HCT116 (cell line): ENCODE measurements at regions not wholly inside any gene's neighbourhood (a gene's known extent, or its start where the extent isn't known, plus 50 kb on each side); places are given as distances from the start of the nearest gene placed in this dataset.

ENCODE experiments used
- ATAC-seq: fragments of 200-7000 bp; cut with Tn5 transposase; 2 replicates; pipeline ENCODE4 v1.9.1; 2020; ENCODE audit warnings: mild to moderate bottlenecking, moderate library complexity
- BruUV-seq: library from RNA; stranded (reverse); fragments of 400-500 nt; replicated peaks from 2 replicates; lab custom pipeline; 2021; lab: Mats Ljungman, UMichigan
- CTCF ChIA-PET: fragments of 300-600 bp; sonication (Branson Sonifier 250); formaldehyde crosslinking; loops from one replicate; lab custom pipeline; 2021; ENCODE audit warnings: antibody characterized with exemption; lab: Charles Lee
- POLR2A ChIA-PET: fragments of 300-600, 350-600 bp; sonication (Branson Sonifier 250); formaldehyde crosslinking; loops from one replicate; lab custom pipeline; 2021; ENCODE audit warnings: antibody characterized with exemption; lab: Charles Lee
- RAD21 ChIA-PET, 2 experiments: fragments of 300-600 bp; sonication (Branson Sonifier 250); formaldehyde crosslinking; loops; one replicate each; lab custom pipeline; 2023; ENCODE audit warnings: low total read pairs in 2 of 2; ENCODE audit not compliant: uncharacterized antibody in 2 of 2, unreplicated experiment in 2 of 2, low non-redundant PET in 1 of 2; lab: Charles Lee
- DNase-seq: peaks from one replicate; pipeline ENCODE4 v3.0.0-alpha.2; 2010; ENCODE audit warnings: low read depth, low spot score
- H2AFZ ChIP-seq: fragments of 200-600 bp; shearing (Covaris generic), sonication (generic); 2 replicates; pipeline ENCODE4 v1.6.1; 2017; ENCODE audit warnings: low read depth, mixed run types, mixed read lengths, antibody characterized with exemption, low read length; ENCODE audit not compliant: poor library complexity, severe bottlenecking
- H3K27ac ChIP-seq: 2 replicates; pipeline ENCODE4 v1.5.1; 2012; ENCODE audit warnings: low read depth, low read length
- H3K27me3 ChIP-seq: fragments of 200-600 bp; sonication (generic); 2 replicates; pipeline ENCODE4 v1.6.1; 2016; ENCODE audit warnings: mixed run types, low read length, mixed read lengths; ENCODE audit not compliant: insufficient read depth
- H3K36me3 ChIP-seq, 2 experiments: fragments of 200-500 bp in 1 of 2; fragments of 200-600 bp in 1 of 2; sonication (Bioruptor generic) in 1 of 2; sonication (generic) in 1 of 2; 2 replicates each; pipeline versions ENCODE4 v1.5.1 to v1.6.1; 2014 to 2016; ENCODE audit warnings: low read length in 2 of 2, inconsistent platforms in 1 of 2, mixed read lengths in 1 of 2, mixed run types in 1 of 2; ENCODE audit not compliant: insufficient read depth in 2 of 2, control insufficient read depth in 1 of 2
- H3K4me1 ChIP-seq, 2 experiments: fragments of 200-600 bp in 1 of 2; sonication (generic) in 1 of 2; 2 replicates each; pipeline versions ENCODE4 v1.5.1 to v1.6.1; 2012 to 2017; ENCODE audit warnings: low read length in 2 of 2, inconsistent platforms in 1 of 2, mild to moderate bottlenecking in 1 of 2, mixed read lengths in 1 of 2, mixed run types in 1 of 2, moderate library complexity in 1 of 2; ENCODE audit not compliant: insufficient read depth in 2 of 2, control insufficient read depth in 1 of 2
- H3K4me2 ChIP-seq: fragments of 200-600 bp; sonication (generic); 2 replicates; pipeline ENCODE4 v1.6.1; 2017; ENCODE audit warnings: mixed run types, low read length, mixed read lengths
- H3K4me3 ChIP-seq, 2 experiments: fragments of 200-600 bp in 1 of 2; sonication (generic) in 1 of 2; replicated peaks in 1 of 2; 2 replicates each; pipeline ENCODE4 v1.5.1; 2011 to 2016; ENCODE audit warnings: low read length in 2 of 2, control low read depth in 1 of 2, low read depth in 1 of 2, mild to moderate bottlenecking in 1 of 2, mixed read lengths in 1 of 2, mixed run types in 1 of 2
- H3K79me2 ChIP-seq: fragments of 200-600 bp; sonication (generic); 2 replicates; pipeline ENCODE4 v1.6.1; 2017; ENCODE audit warnings: mild to moderate bottlenecking, mixed run types, low read length, moderate library complexity, mixed read lengths; ENCODE audit not compliant: insufficient read depth
- H3K9ac ChIP-seq: fragments of 200-600 bp; sonication (generic); 2 replicates; pipeline ENCODE4 v1.6.1; 2016; ENCODE audit warnings: low read length, mixed read lengths
- H3K9me2 ChIP-seq: fragments of 200-600 bp; sonication (generic), shearing (Covaris generic); 2 replicates; pipeline ENCODE4 v1.6.1; 2017; ENCODE audit warnings: mixed run types, mild to moderate bottlenecking, moderate library complexity; ENCODE audit not compliant: insufficient read depth
- H3K9me3 ChIP-seq, 2 experiments: fragments of 200-500 bp in 1 of 2; fragments of 200-600 bp in 1 of 2; sonication (Bioruptor generic) in 1 of 2; sonication (generic) in 1 of 2; 2 replicates each; pipeline ENCODE4 v1.6.1; 2014 to 2017; ENCODE audit warnings: low read length in 2 of 2, mixed read lengths in 2 of 2, inconsistent platforms in 1 of 2, low read depth in 1 of 2, mild to moderate bottlenecking in 1 of 2, mixed run types in 1 of 2, moderate library complexity in 1 of 2; ENCODE audit not compliant: control insufficient read depth in 1 of 2, insufficient read depth in 1 of 2
- H4K20me1 ChIP-seq: fragments of 200-600 bp; sonication (generic), shearing (Covaris generic); 2 replicates; pipeline ENCODE4 v1.6.1; 2017; ENCODE audit warnings: mixed run types, mild to moderate bottlenecking, moderate library complexity; ENCODE audit not compliant: insufficient read depth
- CBX3 ChIP-seq: IDR thresholded peaks from 2 replicates; pipeline ENCODE4 v1.6.1; 2012; ENCODE audit warnings: low read depth
- CEBPB ChIP-seq: IDR thresholded peaks from 2 replicates; pipeline ENCODE4 v1.6.1; 2012; ENCODE audit warnings: low read depth
- EGR1 ChIP-seq: IDR thresholded peaks from 2 replicates; pipeline ENCODE4 v1.6.1; 2012; ENCODE audit warnings: low read depth
- ELF1 ChIP-seq: IDR thresholded peaks from 2 replicates; pipeline ENCODE4 v1.6.1; 2012; ENCODE audit warnings: low read depth, borderline replicate concordance
- EZH2 ChIP-seq: fragments of 200-600 bp; sonication (generic); IDR thresholded peaks from 2 replicates; pipeline ENCODE4 v1.6.1; 2017; ENCODE audit warnings: antibody characterized with exemption, mixed run types
- EZH2phosphoT487 ChIP-seq: fragments of 200-600 bp; IDR thresholded peaks from 2 replicates; pipeline ENCODE4 v1.6.1; 2018; ENCODE audit warnings: antibody characterized with exemption, borderline replicate concordance
- FOSL1 ChIP-seq: IDR thresholded peaks from 2 replicates; pipeline ENCODE4 v1.6.1; 2012; ENCODE audit warnings: low read depth
- JUND ChIP-seq: IDR thresholded peaks from 2 replicates; pipeline ENCODE4 v1.6.1; 2012
- POLR2A ChIP-seq: IDR thresholded peaks from 2 replicates; pipeline ENCODE4 v1.7.0; 2011; ENCODE audit warnings: borderline replicate concordance; ENCODE audit not compliant: insufficient read depth, insufficient read length; ENCODE audit errors: extremely low read depth
- POLR2AphosphoS5 ChIP-seq: IDR thresholded peaks from 2 replicates; pipeline ENCODE4 v1.6.1; 2011; ENCODE audit warnings: mild to moderate bottlenecking, low read depth, low read length, moderate library complexity
- RAD21 ChIP-seq: IDR thresholded peaks from 2 replicates; pipeline ENCODE4 v1.6.1; 2012; ENCODE audit warnings: low read depth, mild to moderate bottlenecking
- SIN3A ChIP-seq: IDR thresholded peaks from 2 replicates; pipeline ENCODE4 v1.6.1; 2012; ENCODE audit warnings: low read depth
- SP1 ChIP-seq: IDR thresholded peaks from 2 replicates; pipeline ENCODE4 v1.6.1; 2012; ENCODE audit warnings: low read depth
- SRF ChIP-seq: IDR thresholded peaks from 2 replicates; pipeline ENCODE4 v1.6.1; 2012; ENCODE audit warnings: low read depth
- TCF7L2 ChIP-seq: IDR thresholded peaks from 2 replicates; pipeline ENCODE4 v1.7.0; 2011; ENCODE audit warnings: borderline replicate concordance, inconsistent platforms; ENCODE audit not compliant: insufficient read depth, insufficient read length; ENCODE audit errors: extremely low read depth
- intact Hi-C: fragments of 100-400 bp; cut with micrococcal nuclease; formaldehyde crosslinking; loops from 2 replicates; pipeline ENCODE4 v1.10.0; 2022
- TF ChIP-seq, protein P1 (sequence below): IDR thresholded peaks from 2 replicates; pipeline ENCODE4 v1.6.1; 2012; ENCODE audit warnings: low read depth
- TF ChIP-seq, protein P2 (sequence below): IDR thresholded peaks from 2 replicates; pipeline ENCODE4 v1.6.1; 2012
- TF ChIP-seq, protein P3 (sequence below): IDR thresholded peaks from 2 replicates; pipeline ENCODE4 v1.6.1; 2012
- TF ChIP-seq, protein P4 (sequence below), 3 experiments: fragments of 200-600 bp in 1 of 3; sonication (generic) in 1 of 3; IDR thresholded peaks in 2 of 3; conservative IDR thresholded peaks in 1 of 3; 2 replicates each; pipeline ENCODE4 v1.5.1; 2012 to 2017; ENCODE audit warnings: low read depth in 2 of 3, low read length in 2 of 3, antibody characterized with exemption in 1 of 3, borderline replicate concordance in 1 of 3, control low read depth in 1 of 3, mild to moderate bottlenecking in 1 of 3, mixed read lengths in 1 of 3, mixed run types in 1 of 3, moderate library complexity in 1 of 3; ENCODE audit not compliant: insufficient read depth in 1 of 3
- TF ChIP-seq, protein P5 (sequence below): IDR thresholded peaks from 2 replicates; pipeline ENCODE4 v1.6.1; 2011; ENCODE audit warnings: mild to moderate bottlenecking, low read length, moderate library complexity; ENCODE audit not compliant: insufficient replicate concordance; ENCODE audit errors: extremely low read depth

DNA sequence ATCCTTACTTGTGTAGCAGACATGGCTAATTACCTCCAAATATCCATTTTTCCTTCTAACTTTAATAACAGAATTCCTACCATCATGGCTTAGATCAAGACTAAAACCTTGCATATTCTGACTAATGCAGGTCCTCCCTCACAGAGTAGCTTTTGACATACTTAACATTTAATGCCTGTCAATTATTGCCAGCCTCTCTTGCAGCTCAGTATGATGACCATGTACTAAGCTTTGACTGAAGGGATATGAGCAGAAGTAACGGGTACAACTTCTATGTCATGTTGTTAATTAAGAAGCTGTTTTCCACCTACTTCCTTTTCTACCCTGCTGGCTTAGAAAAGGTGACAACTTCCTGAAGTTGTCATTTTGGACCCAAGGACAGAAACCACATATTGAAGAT, 533.4 kb downstream of the PSAT1 start:
- no peak for DNase-seq

More for the DNA sequence above, 533.4 kb downstream of the PSAT1 start:
- H3K79me2 ChIP-seq = no peaks in the 10 kb centered on the region
- H4K20me1 ChIP-seq = no peaks in the 10 kb centered on the region
- POLR2A ChIA-PET = no interaction called here
- ATAC-seq = no peak
- no TSS peak for BruUV-seq
- no peak overlapping the region for H3K9ac ChIP-seq
- H3K4me2 ChIP-seq = no peak overlapping the region
- H3K27me3 ChIP-seq = no peaks in the 10 kb centered on the region
- no peak overlapping the region for H3K27ac ChIP-seq
- H3K4me3 ChIP-seq = no peak overlapping the region
- RAD21 ChIA-PET = no interaction called here
- no peaks in the 10 kb centered on the region for H3K9me3 ChIP-seq
- H3K9me2 ChIP-seq = no peaks in the 10 kb centered on the region
- H3K4me1 ChIP-seq = no peaks in the 10 kb centered on the region
- intact Hi-C loops = no loop called here
- H3K36me3 ChIP-seq = no peaks in the 10 kb centered on the region
- CTCF ChIA-PET = no interaction called here
- no peak overlapping the region for H2AFZ ChIP-seq
- TF ChIP-seq, protein P1, sequence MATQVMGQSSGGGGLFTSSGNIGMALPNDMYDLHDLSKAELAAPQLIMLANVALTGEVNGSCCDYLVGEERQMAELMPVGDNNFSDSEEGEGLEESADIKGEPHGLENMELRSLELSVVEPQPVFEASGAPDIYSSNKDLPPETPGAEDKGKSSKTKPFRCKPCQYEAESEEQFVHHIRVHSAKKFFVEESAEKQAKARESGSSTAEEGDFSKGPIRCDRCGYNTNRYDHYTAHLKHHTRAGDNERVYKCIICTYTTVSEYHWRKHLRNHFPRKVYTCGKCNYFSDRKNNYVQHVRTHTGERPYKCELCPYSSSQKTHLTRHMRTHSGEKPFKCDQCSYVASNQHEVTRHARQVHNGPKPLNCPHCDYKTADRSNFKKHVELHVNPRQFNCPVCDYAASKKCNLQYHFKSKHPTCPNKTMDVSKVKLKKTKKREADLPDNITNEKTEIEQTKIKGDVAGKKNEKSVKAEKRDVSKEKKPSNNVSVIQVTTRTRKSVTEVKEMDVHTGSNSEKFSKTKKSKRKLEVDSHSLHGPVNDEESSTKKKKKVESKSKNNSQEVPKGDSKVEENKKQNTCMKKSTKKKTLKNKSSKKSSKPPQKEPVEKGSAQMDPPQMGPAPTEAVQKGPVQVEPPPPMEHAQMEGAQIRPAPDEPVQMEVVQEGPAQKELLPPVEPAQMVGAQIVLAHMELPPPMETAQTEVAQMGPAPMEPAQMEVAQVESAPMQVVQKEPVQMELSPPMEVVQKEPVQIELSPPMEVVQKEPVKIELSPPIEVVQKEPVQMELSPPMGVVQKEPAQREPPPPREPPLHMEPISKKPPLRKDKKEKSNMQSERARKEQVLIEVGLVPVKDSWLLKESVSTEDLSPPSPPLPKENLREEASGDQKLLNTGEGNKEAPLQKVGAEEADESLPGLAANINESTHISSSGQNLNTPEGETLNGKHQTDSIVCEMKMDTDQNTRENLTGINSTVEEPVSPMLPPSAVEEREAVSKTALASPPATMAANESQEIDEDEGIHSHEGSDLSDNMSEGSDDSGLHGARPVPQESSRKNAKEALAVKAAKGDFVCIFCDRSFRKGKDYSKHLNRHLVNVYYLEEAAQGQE = no peak
- no peak for TF ChIP-seq POLR2A
- no peak for TF ChIP-seq RAD21
- TF ChIP-seq, protein P2, sequence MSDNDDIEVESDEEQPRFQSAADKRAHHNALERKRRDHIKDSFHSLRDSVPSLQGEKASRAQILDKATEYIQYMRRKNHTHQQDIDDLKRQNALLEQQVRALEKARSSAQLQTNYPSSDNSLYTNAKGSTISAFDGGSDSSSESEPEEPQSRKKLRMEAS = no peak
- TF ChIP-seq EZH2 = no peak
- no peak for TF ChIP-seq POLR2AphosphoS5
- TF ChIP-seq, protein P3, sequence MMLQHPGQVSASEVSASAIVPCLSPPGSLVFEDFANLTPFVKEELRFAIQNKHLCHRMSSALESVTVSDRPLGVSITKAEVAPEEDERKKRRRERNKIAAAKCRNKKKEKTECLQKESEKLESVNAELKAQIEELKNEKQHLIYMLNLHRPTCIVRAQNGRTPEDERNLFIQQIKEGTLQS = no peak
- no peak for TF ChIP-seq EZH2phosphoT487
- no peak for TF ChIP-seq SP1
- no peak for TF ChIP-seq CBX3
- no peak for TF ChIP-seq CEBPB
- no peak for TF ChIP-seq EGR1
- no peak for TF ChIP-seq FOSL1
- no peak for TF ChIP-seq TCF7L2
- TF ChIP-seq JUND = no peak
- TF ChIP-seq, protein P4, sequence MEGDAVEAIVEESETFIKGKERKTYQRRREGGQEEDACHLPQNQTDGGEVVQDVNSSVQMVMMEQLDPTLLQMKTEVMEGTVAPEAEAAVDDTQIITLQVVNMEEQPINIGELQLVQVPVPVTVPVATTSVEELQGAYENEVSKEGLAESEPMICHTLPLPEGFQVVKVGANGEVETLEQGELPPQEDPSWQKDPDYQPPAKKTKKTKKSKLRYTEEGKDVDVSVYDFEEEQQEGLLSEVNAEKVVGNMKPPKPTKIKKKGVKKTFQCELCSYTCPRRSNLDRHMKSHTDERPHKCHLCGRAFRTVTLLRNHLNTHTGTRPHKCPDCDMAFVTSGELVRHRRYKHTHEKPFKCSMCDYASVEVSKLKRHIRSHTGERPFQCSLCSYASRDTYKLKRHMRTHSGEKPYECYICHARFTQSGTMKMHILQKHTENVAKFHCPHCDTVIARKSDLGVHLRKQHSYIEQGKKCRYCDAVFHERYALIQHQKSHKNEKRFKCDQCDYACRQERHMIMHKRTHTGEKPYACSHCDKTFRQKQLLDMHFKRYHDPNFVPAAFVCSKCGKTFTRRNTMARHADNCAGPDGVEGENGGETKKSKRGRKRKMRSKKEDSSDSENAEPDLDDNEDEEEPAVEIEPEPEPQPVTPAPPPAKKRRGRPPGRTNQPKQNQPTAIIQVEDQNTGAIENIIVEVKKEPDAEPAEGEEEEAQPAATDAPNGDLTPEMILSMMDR (IDR thresholded peaks at IDR 0.05 in 2 of 3, conservative IDR thresholded peaks at IDR 0.05 in 1 of 3; ENCODE audit: borderline replicate concordance in 1 of 3, insufficient read depth in 1 of 3, low read depth in 2 of 3, low read length in 2 of 3) = no peak
- TF ChIP-seq SIN3A = no peak
- no peak for TF ChIP-seq ELF1
- TF ChIP-seq, protein P5, sequence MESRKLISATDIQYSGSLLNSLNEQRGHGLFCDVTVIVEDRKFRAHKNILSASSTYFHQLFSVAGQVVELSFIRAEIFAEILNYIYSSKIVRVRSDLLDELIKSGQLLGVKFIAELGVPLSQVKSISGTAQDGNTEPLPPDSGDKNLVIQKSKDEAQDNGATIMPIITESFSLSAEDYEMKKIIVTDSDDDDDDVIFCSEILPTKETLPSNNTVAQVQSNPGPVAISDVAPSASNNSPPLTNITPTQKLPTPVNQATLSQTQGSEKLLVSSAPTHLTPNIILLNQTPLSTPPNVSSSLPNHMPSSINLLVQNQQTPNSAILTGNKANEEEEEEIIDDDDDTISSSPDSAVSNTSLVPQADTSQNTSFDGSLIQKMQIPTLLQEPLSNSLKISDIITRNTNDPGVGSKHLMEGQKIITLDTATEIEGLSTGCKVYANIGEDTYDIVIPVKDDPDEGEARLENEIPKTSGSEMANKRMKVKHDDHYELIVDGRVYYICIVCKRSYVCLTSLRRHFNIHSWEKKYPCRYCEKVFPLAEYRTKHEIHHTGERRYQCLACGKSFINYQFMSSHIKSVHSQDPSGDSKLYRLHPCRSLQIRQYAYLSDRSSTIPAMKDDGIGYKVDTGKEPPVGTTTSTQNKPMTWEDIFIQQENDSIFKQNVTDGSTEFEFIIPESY = no peak
- TF ChIP-seq SRF = no peak
